HG03196 (cell line): ENCODE measurements at regions not wholly inside any gene's neighbourhood (a gene's known extent, or its start where the extent isn't known, plus 50 kb on each side); places are given as distances from the start of the nearest gene placed in this dataset.
"Not testable (repeated sequence)": the region's sequence is repeated elsewhere in the genome, so short reads cannot be mapped to it uniquely, and the experiment has no call there.

ENCODE experiments used
- ATAC-seq: cut with Tn5 transposase; IDR thresholded peaks from one replicate; pipeline ENCODE4 v1.9.1; 2021; ENCODE audit not compliant: unreplicated experiment

DNA sequence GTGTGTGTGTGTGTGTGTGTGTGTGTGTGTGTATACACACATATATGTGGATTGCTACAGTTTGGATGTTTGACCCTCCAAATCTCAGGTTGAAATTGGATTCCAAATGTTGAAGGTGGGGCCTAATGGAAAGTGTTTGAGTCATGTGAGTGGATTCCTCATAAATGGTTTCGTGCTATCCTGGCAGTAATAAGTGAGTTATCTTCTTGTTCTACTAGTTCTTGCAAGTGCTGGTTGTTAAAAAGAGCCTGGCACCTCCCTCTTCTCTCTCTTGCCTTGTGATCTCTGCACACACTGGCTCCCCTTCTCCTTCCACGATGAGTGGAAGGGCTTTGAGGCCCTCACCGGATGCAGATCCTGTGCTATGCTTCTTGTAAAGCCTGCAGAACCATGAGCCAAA lies 344.1 kb downstream of the SH2D1A start:
- ATAC-seq: no peak

DNA sequence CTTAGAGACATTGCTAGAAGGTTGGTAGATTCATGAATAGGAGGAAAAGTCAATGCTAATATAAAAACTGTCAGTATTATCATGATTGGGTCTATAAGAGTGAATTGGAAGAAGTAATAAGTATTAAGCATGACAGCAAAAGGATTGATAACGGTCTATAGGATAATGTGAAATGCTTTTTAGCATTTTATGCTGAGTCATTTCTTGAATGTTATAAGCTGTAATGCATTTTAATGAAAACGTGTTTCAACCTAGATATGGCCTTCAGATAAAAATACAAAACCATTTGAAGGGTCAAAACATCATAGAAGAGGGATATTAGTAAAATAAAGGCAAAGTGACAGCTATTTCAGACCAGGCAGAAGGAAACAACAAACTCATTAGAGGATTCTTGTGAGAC lies 353.5 kb downstream of the SH2D1A start:
- ATAC-seq: no peak

GRCh38 chrX:124717537-124717936 lies 371.2 kb downstream of the SH2D1A start:
- ATAC-seq: no peak

GRCh38 chrX:124719060-124719459 lies 372.7 kb downstream of the SH2D1A start:
- no peak for ATAC-seq

GRCh38 chrX:124720532-124720931 lies 374.2 kb downstream of the SH2D1A start:
- no peak for ATAC-seq

GRCh38 chrX:124725502-124725901 lies 379.1 kb downstream of the SH2D1A start:
- no peak for ATAC-seq

DNA sequence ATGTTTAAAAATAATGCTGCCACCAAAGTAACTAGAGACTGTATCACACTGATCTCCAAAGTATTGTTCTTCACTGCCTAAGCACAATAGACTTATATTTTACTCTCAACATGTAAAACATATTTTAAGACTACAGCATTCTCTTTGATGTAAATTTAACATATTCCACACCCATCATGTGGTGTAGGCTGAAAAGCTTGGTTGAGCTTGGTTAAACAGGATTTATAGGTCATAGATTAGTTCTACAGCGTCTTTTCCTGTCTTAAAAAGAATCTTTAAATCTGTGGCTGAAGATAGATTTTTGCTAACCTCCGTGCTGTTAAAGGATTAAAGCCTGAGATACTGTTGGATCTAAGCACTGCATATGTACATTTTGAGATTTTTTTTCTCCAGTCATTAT lies 379.9 kb downstream of the SH2D1A start:
- no peak for ATAC-seq

- ATAC-seq: no peak
Observed at GRCh38 chrX:124726881-124727280, 380.5 kb downstream of the SH2D1A start.

DNA sequence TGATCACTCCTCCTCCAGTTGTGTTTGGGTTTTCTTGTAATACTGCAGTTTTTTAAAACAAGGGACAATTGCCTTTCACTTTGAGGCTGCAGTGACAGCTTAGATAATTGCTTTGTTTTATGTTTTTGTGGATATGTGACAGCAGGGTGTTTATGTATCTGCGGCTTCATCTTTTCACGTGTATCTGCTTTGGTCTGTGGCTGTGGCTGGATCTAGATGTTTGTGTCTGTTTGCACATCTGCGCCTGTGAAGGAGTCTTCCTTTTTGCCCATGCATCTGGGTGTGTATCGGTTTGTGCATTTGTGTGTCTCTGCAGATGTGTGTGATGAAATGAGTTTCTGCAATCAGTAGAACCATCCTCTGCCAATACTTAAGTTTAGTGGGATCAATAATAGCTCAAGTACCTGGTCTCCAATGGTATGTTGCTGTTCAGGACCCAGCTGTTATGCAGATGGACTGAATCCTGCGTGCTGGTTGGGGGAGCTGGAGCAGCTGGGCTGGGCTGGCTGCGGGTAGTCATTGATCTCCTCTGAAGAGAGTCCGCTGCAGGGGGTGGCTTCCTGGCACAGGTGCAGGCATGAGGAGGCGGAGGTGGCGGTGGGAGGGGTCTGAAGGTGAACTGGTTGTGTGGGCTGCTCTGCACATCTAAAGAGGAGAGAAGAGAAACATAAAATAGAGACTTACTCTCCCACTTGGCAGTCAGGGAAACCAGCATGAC lies 390.3 kb downstream of the SH2D1A start:
- no peak for ATAC-seq

DNA sequence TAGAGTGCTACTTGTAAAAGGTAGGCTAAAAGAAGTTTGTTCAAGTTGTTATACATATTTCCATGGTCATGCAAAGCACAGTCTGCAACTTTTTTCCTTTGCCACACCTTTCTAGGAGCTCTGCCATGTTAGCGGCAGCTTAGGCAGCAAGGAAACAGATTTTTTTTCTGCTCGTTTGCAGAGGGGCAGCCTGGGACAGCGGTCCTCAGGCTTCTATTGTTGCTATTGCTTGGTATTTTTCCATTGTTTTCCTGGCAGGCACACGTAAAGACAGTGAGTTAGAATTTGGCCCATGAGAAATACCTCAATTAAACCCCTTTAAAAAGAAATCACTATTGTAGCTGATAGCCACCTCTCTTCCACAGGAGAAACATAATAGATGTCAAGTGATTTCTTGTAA lies 391.4 kb downstream of the SH2D1A start:
- no peak for ATAC-seq

GRCh38 chrX:124747295-124747694 lies 400.9 kb downstream of the SH2D1A start:
- no peak for ATAC-seq

- no peak for ATAC-seq
Observed at GRCh38 chrX:124764354-124764753, 418.0 kb downstream of the SH2D1A start.

GRCh38 chrX:124769166-124769565 lies 422.8 kb downstream of the SH2D1A start:
- ATAC-seq: no peak

DNA sequence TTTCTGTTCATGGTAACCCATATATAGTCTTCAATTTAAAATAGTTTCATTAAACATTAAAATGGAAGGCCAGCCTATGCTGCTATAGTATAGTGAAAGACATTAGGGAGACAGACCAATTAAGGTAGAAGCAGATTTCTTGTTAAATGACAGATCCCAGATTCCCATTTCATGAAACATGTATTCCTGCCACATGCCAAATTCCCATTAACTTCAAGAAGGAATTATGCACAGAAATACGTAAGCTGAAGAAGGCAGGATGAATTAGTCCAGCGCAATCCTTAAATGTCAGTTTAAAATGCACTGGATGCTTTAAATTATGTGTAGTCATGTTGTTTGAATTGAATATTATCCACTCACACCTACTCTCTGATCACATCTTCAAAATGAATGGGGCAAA lies 424.9 kb downstream of the SH2D1A start:
- ATAC-seq: no peak

DNA sequence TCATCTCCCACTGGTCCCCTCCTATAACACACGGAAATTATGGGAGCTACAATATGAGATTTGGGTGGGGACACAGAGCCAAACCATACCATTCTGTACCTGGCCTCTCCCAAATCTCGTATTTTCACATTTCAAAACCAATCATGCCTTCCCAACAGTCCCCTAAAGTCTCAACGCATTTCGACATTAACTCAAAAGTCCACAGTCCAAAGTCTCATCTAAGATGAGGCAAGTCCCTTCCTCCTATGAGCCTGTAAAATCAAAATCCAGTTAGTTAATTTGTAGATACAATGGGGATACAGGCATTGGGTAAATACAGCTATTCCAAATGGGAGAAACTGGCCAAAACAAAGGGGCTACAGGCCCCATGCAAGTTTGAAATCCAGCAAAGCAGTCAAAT lies 441.9 kb downstream of the SH2D1A start:
- not testable (repeated sequence) for ATAC-seq

- ATAC-seq: not testable (repeated sequence)
Observed at GRCh38 chrX:124789874-124790273, 443.5 kb downstream of the SH2D1A start.

GRCh38 chrX:124791492-124792095 lies 445.2 kb downstream of the SH2D1A start:
- ATAC-seq: no peak

DNA sequence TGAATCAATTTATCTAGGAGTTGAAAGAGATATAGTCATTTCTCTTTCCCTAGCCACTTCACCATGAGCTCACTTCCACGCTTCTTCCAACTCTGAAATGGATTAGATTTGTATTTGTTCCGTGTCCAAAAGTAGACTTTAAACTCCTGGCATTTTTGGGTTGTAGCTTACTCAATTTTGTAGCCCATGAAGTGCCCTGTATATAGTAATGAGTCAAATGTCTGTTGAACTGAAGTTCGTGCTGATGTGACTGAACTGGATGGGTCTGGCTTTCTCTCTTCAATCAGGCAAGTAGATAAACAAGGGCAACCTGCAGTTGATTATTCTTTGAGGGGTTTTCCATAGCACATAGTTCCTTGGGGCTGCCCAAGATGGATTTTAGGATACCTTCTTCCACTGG lies 450.6 kb downstream of the SH2D1A start:
- no peak for ATAC-seq

GRCh38 chrX:124804962-124805361 lies 458.6 kb downstream of the SH2D1A start:
- no peak for ATAC-seq

GRCh38 chrX:124805486-124805885 lies 459.1 kb downstream of the SH2D1A start:
- ATAC-seq: no peak

DNA sequence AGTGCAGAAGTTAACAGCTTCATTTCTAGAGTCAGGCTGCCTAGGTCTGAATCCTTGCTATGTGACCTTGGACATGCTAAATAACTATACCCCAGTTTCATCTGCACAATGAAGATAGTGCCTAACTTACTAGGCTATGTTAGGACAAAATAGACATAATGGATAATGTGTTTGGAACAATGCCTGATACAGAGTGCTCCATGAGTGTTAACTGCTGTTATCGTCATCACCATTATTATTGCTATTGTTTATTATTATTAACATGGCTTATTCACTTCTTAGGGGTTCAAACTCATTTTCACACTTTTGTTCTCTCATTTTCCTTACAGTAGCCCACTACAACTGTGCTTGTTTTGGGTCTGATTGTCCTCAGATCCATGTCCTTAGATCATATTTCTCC lies 467.7 kb downstream of the SH2D1A start:
- no peak for ATAC-seq

GRCh38 chrX:124818033-124818432 lies 471.7 kb downstream of the SH2D1A start:
- no peak for ATAC-seq

- no peak for ATAC-seq
Observed at GRCh38 chrX:124818764-124819163, 472.4 kb downstream of the SH2D1A start.
